Heart left ventricle (tissue), 13 donors: ENCODE measurements at regions not wholly inside any gene's neighbourhood (a gene's known extent, or its start where the extent isn't known, plus 50 kb on each side); places are given as distances from the start of the nearest gene placed in this dataset.
"Not testable (repeated sequence)": the region's sequence is repeated elsewhere in the genome, so short reads cannot be mapped to it uniquely, and the experiment has no call there.

ENCODE experiments used
- CTCF ChIP-seq, 12 donors: fragments of 200-600 bp; sonication (generic) in 4 of 12; IDR thresholded peaks; one replicate each; pipeline versions ENCODE4 v1.5.0 to v1.8.0; 2018 to 2022; ENCODE audit warnings: antibody characterized with exemption in 12 of 12, mild to moderate bottlenecking in 5 of 12
- POLR2A ChIP-seq, 2 donors: fragments of 450-650 bp; IDR thresholded peaks; one replicate each; pipeline ENCODE4 v1.6.1; 2017; ENCODE audit warnings: antibody characterized with exemption in 2 of 2, mild to moderate bottlenecking in 2 of 2, moderate library complexity in 2 of 2
- donor health status: ischemic (EF 13 %, LVEDD 7.1; RV severe dilation, severe dysfunction).
- donor health status: DM: no; HTN: yes; CAD: no.
- donor health status: DM: no; HTN: no; CAD: no.
- donor health status: ischemic (EF 25% LVEDD 6.9; RV normal size, moderate dysfunction).
- donor health status: ischemic (EF 25% LVEDD 5.7; RV mildly dilated, moderate dysfunction).
- donor health status: ischemic (EF 35%, LVEDD 5.7; RV mildly dilated, moderate dysfunction).
- donor health status: nonischemic (EF 11% LVEDD 7.7; RV severe dilation, severe dysfunction).
- donor health status: DM: yes; HTN: yes; CAD: no.
- donor health status: PGD.
- donor health status: ischemic (EF 29% LVEDD 5.4; RV normal size, mild dysfunction).
- donor health status: nonischemic (EF 23%, LVEDD 6.1; RV moderate dilation, normal function).

- TF ChIP-seq CTCF, POLR2A (IDR thresholded peaks at IDR 0.05): not testable (repeated sequence)
Observed at GRCh38 chr17:31630866-31631265, 228.2 kb downstream of the COPRS start.
